Progenitor cell of endocrine pancreas (in vitro differentiated cells): ENCODE measurements at regions not wholly inside any gene's neighbourhood (a gene's known extent, or its start where the extent isn't known, plus 50 kb on each side); places are given as distances from the start of the nearest gene placed in this dataset.

Source experiments
- DNase-seq: peaks from one replicate; pipeline ENCODE4 v3.0.0; 2021; ENCODE audit warnings: low spot score; ENCODE audit not compliant: unreplicated experiment
- H3K27ac Mint-ChIP-seq: 2 replicates; pipeline ENCODE4 v1.8.0; 2021; ENCODE audit warnings: mild to moderate bottlenecking, moderate library complexity, mixed read lengths
- H3K27me3 Mint-ChIP-seq: 2 replicates; pipeline ENCODE4 v1.8.0; 2021; ENCODE audit warnings: mixed read lengths
- H3K36me3 Mint-ChIP-seq: 2 replicates; pipeline ENCODE4 v1.8.0; 2022; ENCODE audit warnings: mixed read lengths; ENCODE audit not compliant: insufficient read depth
- H3K4me1 Mint-ChIP-seq: 2 replicates; pipeline ENCODE4 v1.8.0; 2021; ENCODE audit warnings: low read depth, mixed read lengths
- H3K4me3 Mint-ChIP-seq: 2 replicates; pipeline ENCODE4 v1.8.0; 2021; ENCODE audit warnings: low read depth, mild to moderate bottlenecking, moderate library complexity, mixed read lengths
- H3K9me3 Mint-ChIP-seq: 2 replicates; pipeline ENCODE4 v1.8.0; 2021; ENCODE audit warnings: low read depth, mixed read lengths
- CTCF ChIP-seq: fragments of 200-600 bp; sonication (generic); IDR thresholded peaks from one replicate; pipeline ENCODE4 v1.5.0; 2021; ENCODE audit warnings: antibody characterized with exemption, mild to moderate bottlenecking; ENCODE audit not compliant: unreplicated experiment

- H3K27me3 Mint-ChIP-seq: no peaks in the 10 kb centered on the region
- no peaks in the 10 kb centered on the region for H3K36me3 Mint-ChIP-seq
- no peak for TF ChIP-seq CTCF
- DNase-seq: no peak
- no peaks in the 10 kb centered on the region for H3K9me3 Mint-ChIP-seq
- no peak overlapping the region for H3K27ac Mint-ChIP-seq
- H3K4me1 Mint-ChIP-seq: no peaks in the 10 kb centered on the region
- no peak overlapping the region for H3K4me3 Mint-ChIP-seq
These were observed 349.3 kb upstream of the TLE4 start for GRCh38 chr9:79222483-79222882.

GRCh38 chr9:79224672-79225433, 346.9 kb upstream of the TLE4 start:
- no peak for DNase-seq
- H3K36me3 Mint-ChIP-seq: no peaks in the 10 kb centered on the region
- no peaks in the 10 kb centered on the region for H3K9me3 Mint-ChIP-seq
- H3K27me3 Mint-ChIP-seq: no peaks in the 10 kb centered on the region
- H3K4me3 Mint-ChIP-seq: no peak overlapping the region
- no peaks in the 10 kb centered on the region for H3K4me1 Mint-ChIP-seq
- H3K27ac Mint-ChIP-seq: no peak overlapping the region
- no peak for TF ChIP-seq CTCF

DNA sequence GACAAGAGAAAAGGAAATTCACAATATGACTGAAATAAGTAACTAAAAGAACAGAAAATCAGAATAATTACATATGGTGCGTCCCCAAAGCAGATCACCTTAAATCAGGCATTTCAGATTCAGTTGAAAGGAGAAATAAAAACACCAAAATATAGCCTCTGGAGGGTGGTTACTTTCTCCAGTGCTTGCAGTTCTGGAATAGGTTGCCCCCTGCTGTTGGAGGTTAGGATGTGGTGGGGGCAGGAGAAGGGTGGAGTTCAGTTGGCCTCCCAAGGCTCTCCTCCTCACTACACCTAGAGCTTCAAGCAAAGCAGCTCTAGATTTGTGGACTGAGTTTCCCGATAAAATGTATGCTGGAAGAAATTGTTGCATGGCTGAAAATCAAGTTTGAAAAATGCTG, 338.2 kb upstream of the TLE4 start:
- TF ChIP-seq CTCF: peak; percentile 49
- peaks cover 3% of the 10 kb centered on the region for H3K9me3 Mint-ChIP-seq
- no peak overlapping the region for H3K27ac Mint-ChIP-seq
- no peak for DNase-seq
- peaks cover 8% of the 10 kb centered on the region for H3K27me3 Mint-ChIP-seq
- H3K36me3 Mint-ChIP-seq: no peaks in the 10 kb centered on the region
- no peaks in the 10 kb centered on the region for H3K4me1 Mint-ChIP-seq
- no peak overlapping the region for H3K4me3 Mint-ChIP-seq

- peaks cover 9% of the 10 kb centered on the region for H3K27me3 Mint-ChIP-seq
- DNase-seq: no peak
- H3K27ac Mint-ChIP-seq: no peak overlapping the region
- H3K36me3 Mint-ChIP-seq: no peaks in the 10 kb centered on the region
- no peaks in the 10 kb centered on the region for H3K4me1 Mint-ChIP-seq
- no peak overlapping the region for H3K4me3 Mint-ChIP-seq
- peaks cover 3% of the 10 kb centered on the region for H3K9me3 Mint-ChIP-seq
- no peak for TF ChIP-seq CTCF
These were observed 335.3 kb upstream of the TLE4 start for GRCh38 chr9:79236466-79236865.

DNA sequence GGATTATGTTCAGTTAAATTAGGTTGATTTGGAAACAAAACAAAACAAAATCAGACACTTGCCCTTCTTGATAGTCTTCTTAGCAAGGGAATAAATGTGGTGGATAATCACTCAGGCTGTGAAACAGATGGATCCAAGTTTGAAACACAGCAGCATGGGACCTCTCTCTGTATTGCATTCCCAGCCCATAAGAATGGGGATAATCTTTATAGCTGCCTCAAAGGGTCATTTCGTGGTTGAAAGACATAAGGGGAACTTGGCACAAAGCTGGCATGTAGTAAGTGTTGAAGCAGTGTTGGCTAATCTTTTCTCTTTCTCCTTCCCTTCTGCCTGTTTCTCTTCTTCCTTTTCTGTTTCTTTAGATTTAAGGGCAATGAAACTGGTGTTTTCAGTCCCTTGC, 333.9 kb upstream of the TLE4 start:
- Mint-ChIP-seq H3K36me3 (no peaks in the 10 kb centered on the region), H3K27me3 (peaks cover 12% of the 10 kb centered on the region), H3K4me3 (no peak overlapping the region), H3K4me1 (no peaks in the 10 kb centered on the region), H3K27ac (no peak overlapping the region), H3K9me3 (peaks cover 3% of the 10 kb centered on the region)
- no peak for TF ChIP-seq CTCF
- no peak for DNase-seq
